Glutamatergic neuron (in vitro differentiated cells): ENCODE measurements at regions not wholly inside any gene's neighbourhood (a gene's known extent, or its start where the extent isn't known, plus 50 kb on each side); places are given as distances from the start of the nearest gene placed in this dataset.

Source experiments
- DNase-seq: peaks from one replicate; pipeline ENCODE4 v3.0.0; 2022
- H3K27ac Mint-ChIP-seq: one replicate; pipeline ENCODE4 v1.8.0; 2020; ENCODE audit warnings: mild to moderate bottlenecking, mixed read lengths, inconsistent platforms; ENCODE audit not compliant: unreplicated experiment
- H3K27me3 Mint-ChIP-seq: one replicate; pipeline ENCODE4 v1.8.0; 2020; ENCODE audit warnings: mild to moderate bottlenecking, moderate library complexity, mixed read lengths, inconsistent platforms; ENCODE audit not compliant: unreplicated experiment
- H3K36me3 Mint-ChIP-seq: one replicate; pipeline ENCODE4 v1.8.0; 2020; ENCODE audit warnings: mild to moderate bottlenecking, mixed read lengths, inconsistent platforms; ENCODE audit not compliant: unreplicated experiment
- H3K4me1 Mint-ChIP-seq: one replicate; pipeline ENCODE4 v1.8.0; 2020; ENCODE audit warnings: mild to moderate bottlenecking, low read depth, mixed read lengths, inconsistent platforms; ENCODE audit not compliant: unreplicated experiment
- H3K4me3 Mint-ChIP-seq: one replicate; pipeline ENCODE4 v1.8.0; 2020; ENCODE audit warnings: mild to moderate bottlenecking, mixed read lengths, inconsistent platforms; ENCODE audit not compliant: unreplicated experiment
- H3K9me3 Mint-ChIP-seq: one replicate; pipeline ENCODE4 v1.8.0; 2020; ENCODE audit warnings: mild to moderate bottlenecking, moderate library complexity, mixed read lengths, inconsistent platforms; ENCODE audit not compliant: unreplicated experiment
- TF ChIP-seq, protein P1 (sequence below): fragments of 200-600 bp; sonication (generic); IDR thresholded peaks from one replicate; pipeline ENCODE4 v1.5.0; 2021; ENCODE audit not compliant: partially characterized antibody, unreplicated experiment

DNA sequence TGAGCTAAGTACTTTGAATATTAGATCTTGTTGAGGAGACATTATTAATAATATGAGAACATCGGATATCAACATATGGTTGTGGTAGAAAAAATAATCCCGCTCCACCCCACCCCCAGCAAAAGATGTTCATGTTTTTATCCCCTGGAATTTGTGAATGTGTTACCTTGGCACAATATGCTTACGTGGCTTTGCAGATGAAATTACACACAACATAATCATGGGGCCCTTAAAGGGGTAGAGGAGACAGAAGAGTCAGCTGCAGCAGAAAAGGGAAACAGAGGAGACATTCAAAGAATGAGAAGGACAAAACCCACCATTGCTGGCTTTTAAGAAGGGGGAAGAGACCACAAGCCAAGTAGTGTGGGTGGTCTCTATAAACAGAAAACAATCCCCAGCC, 104.1 kb downstream of the SEC16B start:
- Mint-ChIP-seq H3K27ac (no peak overlapping the region), H3K36me3 (no peaks in the 10 kb centered on the region), H3K4me3 (no peak overlapping the region), H3K4me1 (no peaks in the 10 kb centered on the region), H3K9me3 (peaks cover 3% of the 10 kb centered on the region), H3K27me3 (no peaks in the 10 kb centered on the region)
- TF ChIP-seq, protein P1, sequence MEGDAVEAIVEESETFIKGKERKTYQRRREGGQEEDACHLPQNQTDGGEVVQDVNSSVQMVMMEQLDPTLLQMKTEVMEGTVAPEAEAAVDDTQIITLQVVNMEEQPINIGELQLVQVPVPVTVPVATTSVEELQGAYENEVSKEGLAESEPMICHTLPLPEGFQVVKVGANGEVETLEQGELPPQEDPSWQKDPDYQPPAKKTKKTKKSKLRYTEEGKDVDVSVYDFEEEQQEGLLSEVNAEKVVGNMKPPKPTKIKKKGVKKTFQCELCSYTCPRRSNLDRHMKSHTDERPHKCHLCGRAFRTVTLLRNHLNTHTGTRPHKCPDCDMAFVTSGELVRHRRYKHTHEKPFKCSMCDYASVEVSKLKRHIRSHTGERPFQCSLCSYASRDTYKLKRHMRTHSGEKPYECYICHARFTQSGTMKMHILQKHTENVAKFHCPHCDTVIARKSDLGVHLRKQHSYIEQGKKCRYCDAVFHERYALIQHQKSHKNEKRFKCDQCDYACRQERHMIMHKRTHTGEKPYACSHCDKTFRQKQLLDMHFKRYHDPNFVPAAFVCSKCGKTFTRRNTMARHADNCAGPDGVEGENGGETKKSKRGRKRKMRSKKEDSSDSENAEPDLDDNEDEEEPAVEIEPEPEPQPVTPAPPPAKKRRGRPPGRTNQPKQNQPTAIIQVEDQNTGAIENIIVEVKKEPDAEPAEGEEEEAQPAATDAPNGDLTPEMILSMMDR: no peak
- no peak for DNase-seq

DNA sequence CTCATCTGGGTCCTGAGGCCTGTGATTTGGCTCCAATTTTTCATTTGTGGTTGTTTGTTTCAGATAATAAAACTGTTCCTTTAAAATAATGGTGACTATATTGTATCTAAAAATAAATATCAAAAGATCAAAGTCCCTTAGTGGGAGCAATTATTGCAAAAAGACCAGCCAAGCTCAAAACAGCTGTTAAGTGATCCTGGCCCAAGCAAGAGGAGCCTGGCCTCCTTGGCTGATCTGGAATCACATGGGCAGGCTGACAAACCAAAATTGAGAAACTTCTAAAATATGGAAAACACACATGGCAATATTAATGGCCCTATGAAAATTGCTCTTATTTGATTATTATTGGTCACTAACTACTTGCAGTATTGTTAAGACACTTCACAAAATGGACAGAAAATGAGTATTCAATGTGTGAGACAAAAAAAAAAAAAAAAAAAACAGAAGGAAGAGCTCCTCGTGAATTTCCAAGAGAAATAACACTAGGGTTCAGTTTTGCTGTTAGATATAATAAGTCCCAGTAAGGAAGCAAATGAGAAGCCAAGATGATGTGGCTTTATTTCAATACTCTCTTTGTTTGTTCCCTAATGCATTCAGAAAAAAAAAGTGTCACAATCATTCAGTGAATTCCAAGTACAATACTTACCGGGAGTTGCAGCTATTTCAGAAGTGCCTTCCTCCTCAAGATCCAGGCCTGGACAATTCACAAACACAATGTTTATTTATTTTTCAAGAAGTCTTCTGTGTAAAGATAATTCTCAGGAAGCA, 105.1 kb downstream of the SEC16B start:
- no peaks in the 10 kb centered on the region for H3K36me3 Mint-ChIP-seq

DNA sequence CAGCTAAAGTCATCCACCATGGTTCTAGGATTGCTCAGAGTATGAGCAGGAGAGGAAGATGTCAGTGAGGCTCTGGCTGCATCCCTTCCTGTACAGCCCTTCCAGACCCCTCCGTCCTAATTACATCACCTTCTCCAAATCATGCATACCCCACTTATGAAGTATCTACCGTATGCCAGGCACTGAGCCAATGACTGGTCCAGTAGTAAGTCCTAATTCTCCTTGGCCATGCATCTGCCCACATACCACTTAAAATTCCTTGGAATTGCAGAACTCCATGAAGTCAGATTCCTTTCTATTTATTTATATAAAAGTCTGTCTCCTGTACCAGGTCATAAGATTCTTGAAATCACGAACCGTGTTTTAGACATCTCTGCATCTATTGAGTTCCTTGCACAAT, 106.1 kb downstream of the SEC16B start:
- DNase-seq: no peak
- Mint-ChIP-seq H3K27ac (no peak overlapping the region), H3K27me3 (no peaks in the 10 kb centered on the region), H3K36me3 (no peaks in the 10 kb centered on the region), H3K4me3 (no peak overlapping the region), H3K9me3 (peaks cover 1% of the 10 kb centered on the region), H3K4me1 (peaks cover 2% of the 10 kb centered on the region)
- TF ChIP-seq, protein P1: no peak

More for the DNA sequence above, 105.1 kb downstream of the SEC16B start:
- Mint-ChIP-seq H3K4me1 (no peaks in the 10 kb centered on the region), H3K9me3 (peaks cover 3% of the 10 kb centered on the region), H3K27me3 (no peaks in the 10 kb centered on the region), H3K27ac (no peak overlapping the region), H3K4me3 (no peak overlapping the region)
- TF ChIP-seq, protein P1: no peak
- no peak for DNase-seq

DNA sequence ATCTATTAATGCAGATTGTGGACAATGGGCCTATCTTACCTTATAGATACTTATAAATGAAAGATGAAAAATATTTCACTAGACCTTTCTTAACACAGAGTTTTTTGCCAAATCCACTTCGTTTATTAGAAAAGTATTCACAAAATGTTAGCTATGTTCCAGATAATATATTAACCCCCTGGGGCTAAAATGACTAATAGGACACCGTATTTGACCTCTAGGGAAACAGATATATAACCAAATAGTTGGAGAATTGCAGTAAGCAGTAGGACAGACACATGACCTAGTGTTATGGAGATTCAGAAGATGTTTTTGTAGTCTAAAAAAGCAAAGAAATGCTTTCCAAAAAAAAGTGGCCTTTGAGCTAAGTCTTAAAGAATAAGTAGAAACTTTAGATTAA, 106.9 kb downstream of the SEC16B start:
- H3K27me3 Mint-ChIP-seq: no peaks in the 10 kb centered on the region
- no peaks in the 10 kb centered on the region for H3K36me3 Mint-ChIP-seq
- TF ChIP-seq, protein P1: no peak
- peaks cover 1% of the 10 kb centered on the region for H3K9me3 Mint-ChIP-seq
- H3K27ac Mint-ChIP-seq: no peak overlapping the region
- H3K4me1 Mint-ChIP-seq: peaks cover 10% of the 10 kb centered on the region
- no peak overlapping the region for H3K4me3 Mint-ChIP-seq
- DNase-seq: no peak

DNA sequence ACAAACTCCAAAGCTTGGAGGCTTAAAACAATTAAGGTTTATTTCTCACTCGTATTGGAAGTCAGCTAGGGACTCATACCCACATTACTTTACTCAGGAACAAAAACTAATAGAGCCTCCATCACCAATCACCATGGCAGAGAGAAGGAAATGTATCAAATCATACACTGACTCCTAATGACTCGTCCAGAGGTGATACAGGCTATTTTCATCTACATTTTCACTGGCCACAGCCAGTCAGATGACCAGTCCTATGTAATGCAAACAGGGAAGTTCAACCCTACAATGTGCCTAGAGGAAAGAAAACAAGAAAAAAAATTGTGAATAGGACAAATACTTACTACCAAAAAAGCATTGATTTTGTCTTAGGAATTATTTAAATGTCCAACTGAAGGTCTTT, 110.3 kb downstream of the SEC16B start:
- no peak for DNase-seq
- TF ChIP-seq, protein P1: no peak
- no peak overlapping the region for H3K27ac Mint-ChIP-seq
- no peaks in the 10 kb centered on the region for H3K27me3 Mint-ChIP-seq
- no peak overlapping the region for H3K4me3 Mint-ChIP-seq
- H3K4me1 Mint-ChIP-seq: peaks cover 16% of the 10 kb centered on the region
- H3K9me3 Mint-ChIP-seq: no peaks in the 10 kb centered on the region
- no peaks in the 10 kb centered on the region for H3K36me3 Mint-ChIP-seq
